ENCODE measurements at regions not wholly inside any gene's neighbourhood (a gene's known extent, or its start where the extent isn't known, plus 50 kb on each side); places are given as distances from the start of the nearest gene placed in this dataset.

- intact Hi-C loops (cut with DNase I) = no loop called here
- 80% methylated on average over 6 of the region's 6 CpGs for WGBS
- Histone ChIP-seq H3K9me3 (no peaks in the 10 kb centered on the region), H3K4me1 (no peaks in the 10 kb centered on the region), H3K27me3 (no peaks in the 10 kb centered on the region), H3K27ac (replicated peaks in 1 of 4) (no peak overlapping the region), H3K4me3 (no peak overlapping the region), H3K36me3 (no peaks in the 10 kb centered on the region)
- TF ChIP-seq POLR2A (IDR thresholded peaks at IDR 0.05; ENCODE audit: low read depth) (no peak), CTCF (IDR thresholded peaks at IDR 0.05) (no peak), EP300 (IDR thresholded peaks at IDR 0.05) (no peak)
- DNase-seq (ENCODE audit: extremely low spot score) = no peak
Measured at GRCh38 chr2:164103271-164103670, 367.5 kb upstream of the FIGN start.

GRCh38 chr2:164102366-164102765 lies 366.6 kb upstream of the FIGN start:
- TF ChIP-seq EP300 (IDR thresholded peaks at IDR 0.05) = no peak
- WGBS = 65% methylated on average over 1 of the region's 1 CpG
- Histone ChIP-seq H3K27me3 (no peaks in the 10 kb centered on the region), H3K27ac (replicated peaks in 1 of 4) (no peak overlapping the region), H3K4me3 (no peak overlapping the region), H3K9me3 (no peaks in the 10 kb centered on the region), H3K4me1 (no peaks in the 10 kb centered on the region), H3K36me3 (no peaks in the 10 kb centered on the region)
- intact Hi-C loops (cut with DNase I) = no loop called here
- no peak for DNase-seq (ENCODE audit: extremely low spot score)

GRCh38 chr2:164091673-164092072 lies 355.9 kb upstream of the FIGN start:
- Histone ChIP-seq H3K4me1 (no peaks in the 10 kb centered on the region), H3K4me3 (no peak overlapping the region), H3K27me3 (no peaks in the 10 kb centered on the region), H3K27ac (replicated peaks in 1 of 4) (no peak overlapping the region), H3K9me3 (peaks cover 0 to 4% (median 0%) of the 10 kb centered on the region in 4 donors), H3K36me3 (no peaks in the 10 kb centered on the region)
- intact Hi-C loops (cut with DNase I) = no loop called here
- no peak for TF ChIP-seq CTCF (IDR thresholded peaks at IDR 0.05)
- no peak for TF ChIP-seq POLR2AphosphoS5 (IDR thresholded peaks at IDR 0.05)
- no peak for TF ChIP-seq POLR2A (IDR thresholded peaks at IDR 0.05; ENCODE audit: low read depth)
- TF ChIP-seq EP300 (IDR thresholded peaks at IDR 0.05) = no peak
- DNase-seq (ENCODE audit: extremely low spot score) = no peak
- 40% methylated on average over 4 of the region's 4 CpGs for WGBS

GRCh38 chr2:164090533-164090932 lies 354.7 kb upstream of the FIGN start:
- Histone ChIP-seq H3K27me3 (no peaks in the 10 kb centered on the region), H3K36me3 (no peaks in the 10 kb centered on the region), H3K9me3 (peaks cover 0 to 4% (median 0%) of the 10 kb centered on the region in 4 donors), H3K4me1 (no peaks in the 10 kb centered on the region), H3K27ac (replicated peaks in 1 of 4) (no peak overlapping the region), H3K4me3 (no peak overlapping the region)
- intact Hi-C loops (cut with DNase I) = no loop called here
- 58% methylated on average over 3 of the region's 3 CpGs for WGBS
- DNase-seq (ENCODE audit: extremely low spot score) = no peak
- TF ChIP-seq EP300 (IDR thresholded peaks at IDR 0.05) (no peak), POLR2A (IDR thresholded peaks at IDR 0.05; ENCODE audit: low read depth) (no peak), CTCF (IDR thresholded peaks at IDR 0.05) (no peak), POLR2AphosphoS5 (IDR thresholded peaks at IDR 0.05) (no peak)

- Histone ChIP-seq H3K36me3 (no peaks in the 10 kb centered on the region), H3K27me3 (no peaks in the 10 kb centered on the region), H3K4me3 (no peak overlapping the region), H3K27ac (replicated peaks in 1 of 4) (no peak overlapping the region), H3K4me1 (no peaks in the 10 kb centered on the region), H3K9me3 (no peaks in the 10 kb centered on the region)
- intact Hi-C loops (cut with DNase I) = no loop called here
- DNase-seq (ENCODE audit: extremely low spot score) = no peak
- 84% methylated on average over 2 of the region's 2 CpGs for WGBS
- no peak for TF ChIP-seq POLR2A (IDR thresholded peaks at IDR 0.05; ENCODE audit: low read depth)
- TF ChIP-seq POLR2AphosphoS5 (IDR thresholded peaks at IDR 0.05) = no peak
- no peak for TF ChIP-seq CTCF (IDR thresholded peaks at IDR 0.05)
- no peak for TF ChIP-seq EP300 (IDR thresholded peaks at IDR 0.05)
Measured at GRCh38 chr2:164084066-164084465, 348.3 kb upstream of the FIGN start.

Data from esophagus muscularis mucosa (tissue), 4 donors.